Posterior vena cava (tissue), 2 donors: ENCODE measurements at regions not wholly inside any gene's neighbourhood (a gene's known extent, or its start where the extent isn't known, plus 50 kb on each side); places are given as distances from the start of the nearest gene placed in this dataset.
A peak's percentile ranks its signal among the peaks of the same experiment; 100 is the strongest.

Experiments
- DNase-seq: peaks from one replicate; pipeline ENCODE4 v3.0.0-alpha.2; 2020; ENCODE audit warnings: low spot score
- intact Hi-C, 2 donors: fragments of 100-400 bp; cut with DNase I; formaldehyde crosslinking; loops; one replicate each; pipeline versions ENCODE4 v1.14.1 to v1.14.2; 2022 to 2023
- donor health status: DM: yes; HTN: yes; CAD: no.
- donor health status: DM: yes; HTN: yes; CAD: no.

- DNase-seq, result no peak
- intact Hi-C loops, result loop anchor here in 1 of 2 donors (10.0 kb wide), 1 partner anchor 147 kb away; the partner anchor contains the start of gene MED13L
Observed at GRCh38 chr12:116421785-116422538, 137.2 kb upstream of the MAP1LC3B2 start.

DNA sequence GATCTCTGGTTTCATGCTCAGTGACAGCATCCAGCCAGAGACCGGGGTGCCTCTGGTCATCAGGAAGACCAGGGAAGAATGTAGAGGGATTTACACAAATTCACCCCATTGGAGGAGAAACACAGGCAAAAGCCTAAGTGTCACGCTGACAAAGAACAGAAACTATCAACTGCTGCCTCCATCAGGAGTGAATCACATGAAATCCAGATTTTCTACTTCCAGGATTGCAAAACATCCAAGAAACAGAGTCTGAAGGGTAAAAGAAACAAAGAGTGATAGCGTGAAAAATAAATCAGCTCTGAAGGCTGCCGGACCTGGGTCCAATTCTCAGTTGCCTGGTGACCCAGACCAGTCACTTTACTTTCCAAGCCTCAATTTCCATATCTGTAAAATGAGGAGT, 136.1 kb upstream of the MAP1LC3B2 start:
- intact Hi-C loops, result loop anchor here in 1 of 2 donors (10.0 kb wide), 1 partner anchor 148 kb away; the partner anchor contains the start of gene MED13L
- no peak for DNase-seq

DNA sequence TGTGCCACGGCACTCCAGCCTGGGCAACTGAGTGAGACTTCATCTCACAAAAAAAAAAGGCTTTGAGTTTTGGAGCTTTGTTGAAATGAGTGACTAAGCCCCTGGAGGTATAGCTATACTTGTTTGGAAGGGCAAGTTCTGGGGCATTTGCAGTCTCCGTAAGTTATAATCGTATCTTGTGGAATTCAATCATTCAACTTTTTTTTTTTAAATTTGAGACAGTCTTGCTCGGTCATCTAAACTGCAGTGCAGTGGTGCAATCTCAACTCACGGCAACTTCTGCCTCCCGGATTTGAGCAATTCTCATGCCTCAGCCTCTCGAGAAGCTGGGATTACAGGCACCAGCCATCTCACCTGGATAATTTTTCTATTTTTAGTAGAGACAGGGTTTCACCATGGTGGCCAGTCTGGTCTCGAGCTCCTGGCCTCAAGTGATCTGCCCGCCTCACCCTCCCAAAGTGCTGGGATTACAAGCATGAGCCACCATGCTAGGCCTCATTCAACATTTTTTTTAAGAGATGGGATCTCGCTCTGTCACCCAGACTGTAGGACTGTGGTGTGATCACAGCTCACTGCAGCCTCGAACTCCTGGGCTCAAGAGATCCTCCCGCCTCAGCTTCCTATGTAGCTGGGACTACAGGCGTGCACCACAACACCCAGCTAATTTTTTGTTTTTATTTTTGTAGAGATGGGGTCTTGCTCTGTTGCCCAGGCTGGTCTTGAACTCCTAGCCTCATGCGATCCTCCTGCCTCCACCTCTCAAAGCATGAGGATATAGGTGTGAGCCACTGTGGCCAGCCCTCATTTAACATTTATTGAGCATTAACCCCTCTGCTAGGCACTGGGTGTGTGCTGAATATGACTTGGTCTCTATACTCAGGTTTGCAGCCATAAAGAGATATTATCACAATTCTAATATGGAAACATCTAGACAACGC, 133.7 kb upstream of the MAP1LC3B2 start:
- no peak for DNase-seq
- intact Hi-C loops, result loop anchor here (2.0 to 10.0 kb wide), 2 partner anchors 67 to 151 kb away; partner anchors contain the start of gene MED13L (in 1 of the 2)

- intact Hi-C loops, result loop anchor here (2.0 to 10.0 kb wide), 2 partner anchors 66 to 152 kb away; partner anchors contain the start of gene MED13L (in 1 of the 2)
- peak; percentile 91 for DNase-seq
Observed at GRCh38 chr12:116426391-116427136, 132.6 kb upstream of the MAP1LC3B2 start.

DNA sequence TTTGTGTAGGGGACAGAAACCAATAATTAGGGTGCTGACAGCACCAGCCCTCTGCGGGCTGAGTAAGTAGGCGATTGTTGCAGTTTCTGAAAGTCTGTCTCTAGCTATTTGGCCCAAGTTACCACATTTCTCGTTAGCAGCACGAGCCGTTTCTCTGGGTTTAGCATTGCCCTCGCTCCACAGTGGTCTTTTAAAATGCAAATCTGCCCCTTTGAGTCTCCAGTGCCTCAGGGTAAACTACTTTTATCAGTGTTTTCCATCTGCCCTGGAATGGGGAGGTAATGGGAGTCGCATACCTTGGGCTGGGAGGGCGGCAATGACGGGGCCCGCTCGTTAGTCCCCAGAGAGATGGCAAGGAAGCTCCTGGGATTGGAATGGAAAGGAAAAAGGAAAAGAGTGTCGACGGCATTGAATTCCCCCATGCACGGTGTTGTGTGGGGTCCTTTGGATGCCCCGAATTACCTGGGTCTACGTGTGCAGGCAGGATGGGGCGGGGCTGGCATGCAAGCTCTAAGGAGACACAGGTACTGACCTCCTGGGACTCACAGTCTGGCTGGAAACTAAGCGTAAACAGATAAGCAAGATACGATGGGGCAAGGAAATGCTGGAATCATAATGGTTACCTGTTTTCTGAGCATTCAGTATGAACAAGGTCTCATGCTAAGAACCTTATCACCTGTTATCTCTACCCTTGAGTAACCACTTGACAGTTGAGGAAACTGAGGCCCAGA, 131.8 kb upstream of the MAP1LC3B2 start:
- intact Hi-C loops, result loop anchor here (2.0 to 10.0 kb wide), 2 partner anchors 65 to 153 kb away; partner anchors contain the start of gene MED13L (in 1 of the 2)
- no peak for DNase-seq

- intact Hi-C loops, result loop anchor here in 1 of 2 donors (10.0 kb wide), 2 partner anchors 95 to 155 kb away; partner anchors contain the start of gene MED13L
- no peak for DNase-seq
Observed at GRCh38 chr12:116429826-116430360, 129.3 kb upstream of the MAP1LC3B2 start.

GRCh38 chr12:116430911-116431565, 128.1 kb upstream of the MAP1LC3B2 start:
- no peak for DNase-seq
- intact Hi-C loops, result loop anchor here in 1 of 2 donors (10.0 kb wide), 1 partner anchor 94 kb away; no protein-coding TSS in a partner anchor

DNA sequence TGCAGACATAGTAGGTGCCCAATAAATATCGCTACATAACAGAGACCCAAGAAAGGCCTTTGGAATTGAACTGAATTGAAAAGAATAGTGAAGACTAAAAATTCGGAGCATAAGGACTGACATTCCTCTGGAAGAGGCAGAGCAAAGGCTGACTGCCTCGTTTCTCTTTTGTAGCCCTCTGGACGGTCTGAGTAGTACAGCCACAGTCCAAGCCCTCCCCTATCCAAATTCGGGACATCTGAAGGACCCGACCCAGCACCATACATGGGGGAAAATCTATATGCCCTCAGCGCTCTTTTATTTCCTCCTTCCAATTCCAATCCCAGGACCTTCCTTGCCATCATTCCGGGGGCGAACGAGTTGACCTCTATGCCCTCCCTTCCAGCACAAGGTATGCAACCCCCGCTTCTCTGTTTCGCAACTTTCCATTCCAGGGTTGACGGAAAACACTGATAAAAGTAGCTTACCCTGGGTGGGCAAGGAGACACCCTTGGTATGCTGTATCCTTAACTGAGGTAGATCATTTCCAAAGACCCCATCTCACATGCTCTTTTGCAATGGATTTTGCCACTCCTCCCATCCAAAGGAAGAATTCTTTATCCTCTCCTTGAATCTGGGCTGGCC, 127.4 kb upstream of the MAP1LC3B2 start:
- DNase-seq, result no peak
- intact Hi-C loops, result loop anchor here in 1 of 2 donors (10.0 kb wide), 1 partner anchor 93 kb away; no protein-coding TSS in a partner anchor

- intact Hi-C loops, result loop anchor here in 1 of 2 donors (10.0 kb wide), 1 partner anchor 92 kb away; no protein-coding TSS in a partner anchor
- no peak for DNase-seq
Observed at GRCh38 chr12:116432314-116432750, 126.8 kb upstream of the MAP1LC3B2 start.

GRCh38 chr12:116433249-116433648, 125.9 kb upstream of the MAP1LC3B2 start:
- DNase-seq, result no peak
- intact Hi-C loops, result loop anchor here in 1 of 2 donors (10.0 kb wide), 1 partner anchor 92 kb away; no protein-coding TSS in a partner anchor

- DNase-seq, result peak; percentile 93
- intact Hi-C loops, result loop anchor here in 1 of 2 donors (10.0 kb wide), 1 partner anchor 90 kb away; no protein-coding TSS in a partner anchor
Observed at GRCh38 chr12:116434155-116435011, 124.8 kb upstream of the MAP1LC3B2 start.

DNA sequence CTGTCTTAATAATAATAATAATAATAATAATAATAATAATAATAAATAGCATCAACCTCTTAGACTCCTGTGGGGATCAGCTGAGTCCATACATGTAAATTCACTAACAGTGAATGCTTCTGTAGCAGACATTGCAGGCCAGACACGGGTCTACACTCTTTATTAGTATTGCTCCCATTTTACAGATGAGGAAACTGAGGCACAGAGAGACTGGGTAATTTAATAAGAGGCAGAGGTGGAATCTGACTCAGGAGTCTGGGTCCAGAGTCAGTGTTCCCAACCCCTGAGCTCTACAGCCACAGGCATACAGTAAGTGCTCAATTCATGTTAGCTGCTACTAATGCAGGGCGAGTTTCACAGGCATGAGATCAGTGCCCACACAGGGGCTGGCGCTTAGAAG, 123.2 kb upstream of the MAP1LC3B2 start:
- no peak for DNase-seq
- intact Hi-C loops, result loop anchor here in 1 of 2 donors (10.0 kb wide), 1 partner anchor 89 kb away; no protein-coding TSS in a partner anchor

- no peak for DNase-seq
- intact Hi-C loops, result loop anchor here in 1 of 2 donors (10.0 kb wide), 1 partner anchor 88 kb away; no protein-coding TSS in a partner anchor
Observed at GRCh38 chr12:116436561-116437249, 122.5 kb upstream of the MAP1LC3B2 start.

GRCh38 chr12:116441292-116441691, 117.9 kb upstream of the MAP1LC3B2 start:
- DNase-seq, result no peak
- intact Hi-C loops, result no loop called here

GRCh38 chr12:116442304-116442703, 116.9 kb upstream of the MAP1LC3B2 start:
- intact Hi-C loops, result no loop called here
- DNase-seq, result no peak
